H1 (cell line): ENCODE measurements at regions not wholly inside any gene's neighbourhood (a gene's known extent, or its start where the extent isn't known, plus 50 kb on each side); places are given as distances from the start of the nearest gene placed in this dataset.

Experiments used
- CBX5 ChIP-seq: fragments of 300-800, 300-1000 bp; sonication (generic); IDR thresholded peaks from 2 replicates; pipeline ENCODE4 v1.7.1; 2016; ENCODE audit warnings: antibody characterized with exemption, low read length, low read depth
- CBX8 ChIP-seq: fragments of 300-800, 300-1000 bp; sonication (generic); IDR thresholded peaks from 2 replicates; pipeline ENCODE4 v1.7.1; 2016; ENCODE audit warnings: low read depth, low read length, borderline replicate concordance
- CHD7 ChIP-seq: fragments of 300-600 bp; sonication (generic); IDR thresholded peaks from 2 replicates; pipeline ENCODE4 v1.7.1; 2012; ENCODE audit warnings: low read length, moderate library complexity, mild to moderate bottlenecking, inconsistent platforms; ENCODE audit not compliant: insufficient replicate concordance
- CTCF ChIP-seq, 3 experiments: IDR thresholded peaks; 1 replicate in 2 of 3; 2 replicates in 1 of 3; pipeline versions ENCODE4 v1.5.1 to v1.6.1; 2011; ENCODE audit warnings: low read length in 3 of 3, mild to moderate bottlenecking in 3 of 3, inconsistent platforms in 2 of 3, low read depth in 1 of 3, moderate library complexity in 1 of 3; ENCODE audit not compliant: insufficient read depth in 1 of 3; ENCODE audit errors: control extremely low read depth in 1 of 3
- POLR2A ChIP-seq, 2 experiments: IDR thresholded peaks; 1 replicate in 1 of 2; 2 replicates in 1 of 2; pipeline ENCODE4 v1.6.1; 2011; ENCODE audit warnings: low read depth in 2 of 2, low read length in 2 of 2, mild to moderate bottlenecking in 2 of 2; ENCODE audit errors: control extremely low read depth in 1 of 2
- SP1 ChIP-seq: IDR thresholded peaks from 2 replicates; pipeline ENCODE4 v1.6.1; 2011; ENCODE audit warnings: low read depth, low read length
- SUZ12 ChIP-seq: fragments of 200-600 bp; sonication (generic); IDR thresholded peaks from 2 replicates; pipeline ENCODE4 v1.6.1; 2012; ENCODE audit warnings: mild to moderate bottlenecking, inconsistent platforms, low read length, moderate library complexity, mixed read lengths

- TF ChIP-seq CHD7 = no peak
- TF ChIP-seq CBX5 = no peak
- TF ChIP-seq SUZ12 = no peak
- no peak for TF ChIP-seq CBX8
- no peak for TF ChIP-seq SP1
- no peak for TF ChIP-seq CTCF (IDR thresholded peaks at IDR 0.05; ENCODE audit: control extremely low read depth in 1 of 3, insufficient read depth in 1 of 3, low read depth in 1 of 3, low read length in 3 of 3)
- no peak for TF ChIP-seq POLR2A (IDR thresholded peaks at IDR 0.05; ENCODE audit: control extremely low read depth in 1 of 2, low read depth in 2 of 2, low read length in 2 of 2)
These were observed 66.0 kb upstream of the ACSL3 start (continued) for GRCh38 chr2:222794585-222795449.
